ENCODE measurements at regions not wholly inside any gene's neighbourhood (a gene's known extent, or its start where the extent isn't known, plus 50 kb on each side); places are given as distances from the start of the nearest gene placed in this dataset.

GRCh38 chr1:239823852-239824251 is 267.8 kb upstream of the FMN2 start:
- no peak overlapping the region for H3K14ac ChIP-seq (ENCODE audit: low read length)
- H3K4me3 ChIP-seq (ENCODE audit: low read length in 2 of 2) = no peak overlapping the region
- no peak overlapping the region for H2BK12ac ChIP-seq (ENCODE audit: low read length)
- peak overlapping the region; percentile 72 for H3K18ac ChIP-seq (ENCODE audit: low read length)
- no peaks in the 10 kb centered on the region for H3K36me3 ChIP-seq (replicated peaks in 1 of 2; ENCODE audit: control insufficient read depth in 2 of 2, insufficient read depth in 2 of 2, low read length in 2 of 2)
- H2BK5ac ChIP-seq (ENCODE audit: low read length) = no peak overlapping the region
- H4K91ac ChIP-seq (ENCODE audit: low read depth, low read length, poor library complexity) = no peak overlapping the region
- DNase-seq (ENCODE audit: low spot score) = no peak
- no peak overlapping the region for H3K9ac ChIP-seq (ENCODE audit: low read depth, low read length, poor library complexity)
- no peak overlapping the region for H2AK5ac ChIP-seq (ENCODE audit: low read depth, low read length)
- no peak overlapping the region for H3K23ac ChIP-seq (ENCODE audit: low read depth, low read length, poor library complexity)
- no peak overlapping the region for H4K8ac ChIP-seq (ENCODE audit: low read depth, low read length)
- no peak overlapping the region for H3K4me2 ChIP-seq (ENCODE audit: insufficient read depth, low read length, poor library complexity, severe bottlenecking)
- H2AFZ ChIP-seq (ENCODE audit: low read length) = no peak overlapping the region
- H3K27me3 ChIP-seq (ENCODE audit: control insufficient read depth in 3 of 3, insufficient read depth in 3 of 3, low read depth in 1 of 3, low read length in 3 of 3) = no peaks in the 10 kb centered on the region
- H3K79me1 ChIP-seq (ENCODE audit: low read depth, low read length) = no peaks in the 10 kb centered on the region
- no peak overlapping the region for H3K4ac ChIP-seq (ENCODE audit: low read length)
- WGBS, 2 donors (ENCODE audit: extremely low coverage in 2 of 2, insufficient read length in 2 of 2, insufficient replicate concordance in 1 of 2) = no CpG with 5 or more reads among the region's 13 CpGs
- no peak overlapping the region for H2BK120ac ChIP-seq (ENCODE audit: low read depth, low read length)
- no peak overlapping the region for H3K27ac ChIP-seq (replicated peaks; ENCODE audit: low read length)
- no peaks in the 10 kb centered on the region for H3K9me3 ChIP-seq (replicated peaks in 1 of 2; ENCODE audit: control insufficient read depth in 2 of 2, insufficient read depth in 1 of 2, low read depth in 1 of 2, low read length in 2 of 2)
- H3K4me1 ChIP-seq (ENCODE audit: control insufficient read depth in 2 of 2, insufficient read depth in 1 of 2, low read depth in 1 of 2, low read length in 2 of 2) = peaks cover 0 to 1% of the 10 kb centered on the region in 2 donors
- no peak overlapping the region for H2BK15ac ChIP-seq (ENCODE audit: low read length)

- Histone ChIP-seq H3K79me1 (ENCODE audit: low read depth, low read length) (no peaks in the 10 kb centered on the region), H4K8ac (ENCODE audit: low read depth, low read length) (no peak overlapping the region), H3K14ac (ENCODE audit: low read length) (no peak overlapping the region), H3K18ac (ENCODE audit: low read length) (no peak overlapping the region), H2AFZ (ENCODE audit: low read length) (no peak overlapping the region), H3K4me2 (ENCODE audit: insufficient read depth, low read length, poor library complexity, severe bottlenecking) (no peak overlapping the region), H2BK120ac (ENCODE audit: low read depth, low read length) (no peak overlapping the region), H3K4me1 (ENCODE audit: control insufficient read depth in 2 of 2, insufficient read depth in 1 of 2, low read depth in 1 of 2, low read length in 2 of 2) (peaks cover 0 to 1% of the 10 kb centered on the region in 2 donors), H2BK5ac (ENCODE audit: low read length) (no peak overlapping the region), H2BK12ac (ENCODE audit: low read length) (no peak overlapping the region), H3K4me3 (ENCODE audit: low read length in 2 of 2) (no peak overlapping the region), H3K27me3 (ENCODE audit: control insufficient read depth in 3 of 3, insufficient read depth in 3 of 3, low read depth in 1 of 3, low read length in 3 of 3) (no peaks in the 10 kb centered on the region), H2AK5ac (ENCODE audit: low read depth, low read length) (no peak overlapping the region), H3K23ac (ENCODE audit: low read depth, low read length, poor library complexity) (no peak overlapping the region), H4K91ac (ENCODE audit: low read depth, low read length, poor library complexity) (no peak overlapping the region), H2BK15ac (ENCODE audit: low read length) (no peak overlapping the region), H3K36me3 (replicated peaks in 1 of 2; ENCODE audit: control insufficient read depth in 2 of 2, insufficient read depth in 2 of 2, low read length in 2 of 2) (no peaks in the 10 kb centered on the region), H3K9me3 (replicated peaks in 1 of 2; ENCODE audit: control insufficient read depth in 2 of 2, insufficient read depth in 1 of 2, low read depth in 1 of 2, low read length in 2 of 2) (no peaks in the 10 kb centered on the region), H3K4ac (ENCODE audit: low read length) (no peak overlapping the region), H3K27ac (replicated peaks; ENCODE audit: low read length) (no peak overlapping the region), H3K9ac (ENCODE audit: low read depth, low read length, poor library complexity) (no peak overlapping the region)
- no CpG with 5 or more reads among the region's 5 CpGs for WGBS, 2 donors (ENCODE audit: extremely low coverage in 2 of 2, insufficient read length in 2 of 2, insufficient replicate concordance in 1 of 2)
- no peak for DNase-seq (ENCODE audit: low spot score)
Measured at GRCh38 chr1:239826211-239826610, 265.5 kb upstream of the FMN2 start.

- no peaks in the 10 kb centered on the region for H3K9me3 ChIP-seq (replicated peaks in 1 of 2; ENCODE audit: control insufficient read depth in 2 of 2, insufficient read depth in 1 of 2, low read depth in 1 of 2, low read length in 2 of 2)
- H3K14ac ChIP-seq (ENCODE audit: low read length) = no peak overlapping the region
- no peak overlapping the region for H2BK15ac ChIP-seq (ENCODE audit: low read length)
- H3K18ac ChIP-seq (ENCODE audit: low read length) = no peak overlapping the region
- H2BK120ac ChIP-seq (ENCODE audit: low read depth, low read length) = no peak overlapping the region
- H2BK12ac ChIP-seq (ENCODE audit: low read length) = no peak overlapping the region
- no peak overlapping the region for H3K4me3 ChIP-seq (ENCODE audit: low read length in 2 of 2)
- no peak overlapping the region for H2BK5ac ChIP-seq (ENCODE audit: low read length)
- H4K8ac ChIP-seq (ENCODE audit: low read depth, low read length) = no peak overlapping the region
- no peaks in the 10 kb centered on the region for H3K27me3 ChIP-seq (ENCODE audit: control insufficient read depth in 3 of 3, insufficient read depth in 3 of 3, low read depth in 1 of 3, low read length in 3 of 3)
- no peak overlapping the region for H2AK5ac ChIP-seq (ENCODE audit: low read depth, low read length)
- H3K4ac ChIP-seq (ENCODE audit: low read length) = no peak overlapping the region
- H3K4me2 ChIP-seq (ENCODE audit: insufficient read depth, low read length, poor library complexity, severe bottlenecking) = no peak overlapping the region
- H3K23ac ChIP-seq (ENCODE audit: low read depth, low read length, poor library complexity) = no peak overlapping the region
- no peaks in the 10 kb centered on the region for H3K79me1 ChIP-seq (ENCODE audit: low read depth, low read length)
- H3K36me3 ChIP-seq (replicated peaks in 1 of 2; ENCODE audit: control insufficient read depth in 2 of 2, insufficient read depth in 2 of 2, low read length in 2 of 2) = no peaks in the 10 kb centered on the region
- H3K27ac ChIP-seq (replicated peaks; ENCODE audit: low read length) = no peak overlapping the region
- no peak overlapping the region for H2AFZ ChIP-seq (ENCODE audit: low read length)
- no peak overlapping the region for H4K91ac ChIP-seq (ENCODE audit: low read depth, low read length, poor library complexity)
- H3K9ac ChIP-seq (ENCODE audit: low read depth, low read length, poor library complexity) = no peak overlapping the region
- H3K4me1 ChIP-seq (ENCODE audit: control insufficient read depth in 2 of 2, insufficient read depth in 1 of 2, low read depth in 1 of 2, low read length in 2 of 2) = peaks cover 0 to 1% of the 10 kb centered on the region in 2 donors
- DNase-seq (ENCODE audit: low spot score) = no peak
- WGBS, 2 donors (ENCODE audit: extremely low coverage in 2 of 2, insufficient read length in 2 of 2, insufficient replicate concordance in 1 of 2) = no CpG with 5 or more reads among the region's 1 CpG
Measured at GRCh38 chr1:239826736-239827135, 264.9 kb upstream of the FMN2 start.

DNA sequence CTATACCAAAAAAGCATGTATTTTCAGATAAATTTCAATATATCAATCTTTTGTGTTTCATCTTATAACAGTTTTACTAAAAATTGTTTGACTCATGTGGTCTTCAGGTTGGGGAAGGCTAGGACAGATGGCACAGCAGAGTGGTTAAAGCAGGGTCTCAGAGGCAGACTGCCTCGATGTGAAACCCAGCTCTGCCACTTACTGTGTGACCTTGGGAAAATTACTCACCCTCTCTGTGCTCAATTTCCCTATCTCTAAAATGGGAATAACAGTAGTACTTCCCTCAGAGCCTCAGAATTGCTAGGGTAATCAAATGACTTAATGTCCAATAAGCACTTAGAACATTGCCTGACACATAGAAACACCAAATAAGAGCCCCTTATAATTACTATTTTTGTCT is 262.1 kb upstream of the FMN2 start:
- no peaks in the 10 kb centered on the region for H3K27me3 ChIP-seq (ENCODE audit: control insufficient read depth in 3 of 3, insufficient read depth in 3 of 3, low read depth in 1 of 3, low read length in 3 of 3)
- H2BK12ac ChIP-seq (ENCODE audit: low read length) = no peak overlapping the region
- no peak overlapping the region for H3K14ac ChIP-seq (ENCODE audit: low read length)
- H2AFZ ChIP-seq (ENCODE audit: low read length) = no peak overlapping the region
- no peak overlapping the region for H2BK120ac ChIP-seq (ENCODE audit: low read depth, low read length)
- H3K4ac ChIP-seq (ENCODE audit: low read length) = no peak overlapping the region
- H3K4me3 ChIP-seq (ENCODE audit: low read length in 2 of 2) = no peak overlapping the region
- H3K27ac ChIP-seq (replicated peaks; ENCODE audit: low read length) = no peak overlapping the region
- no CpG with 5 or more reads among the region's 1 CpG for WGBS, 2 donors (ENCODE audit: extremely low coverage in 2 of 2, insufficient read length in 2 of 2, insufficient replicate concordance in 1 of 2)
- H4K8ac ChIP-seq (ENCODE audit: low read depth, low read length) = no peak overlapping the region
- peaks cover 1 to 7% of the 10 kb centered on the region in 2 donors for H3K4me1 ChIP-seq (ENCODE audit: control insufficient read depth in 2 of 2, insufficient read depth in 1 of 2, low read depth in 1 of 2, low read length in 2 of 2)
- no peak overlapping the region for H3K23ac ChIP-seq (ENCODE audit: low read depth, low read length, poor library complexity)
- H3K36me3 ChIP-seq (replicated peaks in 1 of 2; ENCODE audit: control insufficient read depth in 2 of 2, insufficient read depth in 2 of 2, low read length in 2 of 2) = no peaks in the 10 kb centered on the region
- no peak for DNase-seq (ENCODE audit: low spot score)
- H3K9me3 ChIP-seq (replicated peaks in 1 of 2; ENCODE audit: control insufficient read depth in 2 of 2, insufficient read depth in 1 of 2, low read depth in 1 of 2, low read length in 2 of 2) = no peaks in the 10 kb centered on the region
- H3K4me2 ChIP-seq (ENCODE audit: insufficient read depth, low read length, poor library complexity, severe bottlenecking) = no peak overlapping the region
- no peak overlapping the region for H4K91ac ChIP-seq (ENCODE audit: low read depth, low read length, poor library complexity)
- H3K79me1 ChIP-seq (ENCODE audit: low read depth, low read length) = no peaks in the 10 kb centered on the region
- H2BK5ac ChIP-seq (ENCODE audit: low read length) = no peak overlapping the region
- no peak overlapping the region for H2AK5ac ChIP-seq (ENCODE audit: low read depth, low read length)
- H3K9ac ChIP-seq (ENCODE audit: low read depth, low read length, poor library complexity) = no peak overlapping the region
- no peak overlapping the region for H3K18ac ChIP-seq (ENCODE audit: low read length)
- no peak overlapping the region for H2BK15ac ChIP-seq (ENCODE audit: low read length)
